ENCODE measurements at regions not wholly inside any gene's neighbourhood (a gene's known extent, or its start where the extent isn't known, plus 50 kb on each side); places are given as distances from the start of the nearest gene placed in this dataset.

GRCh38 chr5:143987264-143987663, 175.3 kb downstream of the HMHB1 start:
- no peak for TF ChIP-seq CTCF (IDR thresholded peaks at IDR 0.05)
- no peak for TF ChIP-seq POLR2A (IDR thresholded peaks at IDR 0.05)
- TF ChIP-seq POLR2AphosphoS5 (IDR thresholded peaks at IDR 0.05), result no peak
- no peak overlapping the region for H3K4me3 ChIP-seq
- H3K4me1 ChIP-seq (replicated peaks), result no peaks in the 10 kb centered on the region
- no peak for DNase-seq (ENCODE audit: low spot score)
- no peaks in the 10 kb centered on the region for H3K36me3 ChIP-seq
- H3K9me3 ChIP-seq, result no peaks in the 10 kb centered on the region
- peaks cover 4% of the 10 kb centered on the region for H3K27me3 ChIP-seq (replicated peaks; ENCODE audit: insufficient read depth)
- intact Hi-C loops (cut with DNase I), result no loop called here
- H3K27ac ChIP-seq, result no peak overlapping the region
- WGBS, result 84% methylated on average over 2 of the region's 2 CpGs

GRCh38 chr5:143987751-143988560, 176.0 kb downstream of the HMHB1 start:
- 86% methylated on average over 3 of the region's 3 CpGs for WGBS
- TF ChIP-seq POLR2AphosphoS5 (IDR thresholded peaks at IDR 0.05) (no peak), CTCF (IDR thresholded peaks at IDR 0.05) (no peak), POLR2A (IDR thresholded peaks at IDR 0.05) (no peak)
- no peak overlapping the region for H3K4me3 ChIP-seq
- no peaks in the 10 kb centered on the region for H3K9me3 ChIP-seq
- intact Hi-C loops (cut with DNase I), result no loop called here
- peaks cover 4% of the 10 kb centered on the region for H3K27me3 ChIP-seq (replicated peaks; ENCODE audit: insufficient read depth)
- no peaks in the 10 kb centered on the region for H3K4me1 ChIP-seq (replicated peaks)
- H3K27ac ChIP-seq, result no peak overlapping the region
- no peak for DNase-seq (ENCODE audit: low spot score)
- H3K36me3 ChIP-seq, result no peaks in the 10 kb centered on the region

GRCh38 chr5:143992496-143992895, 178.0 kb downstream of the YIPF5 start:
- Histone ChIP-seq H3K4me3 (no peak overlapping the region), H3K27ac (no peak overlapping the region), H3K4me1 (replicated peaks) (no peaks in the 10 kb centered on the region), H3K9me3 (no peaks in the 10 kb centered on the region), H3K36me3 (no peaks in the 10 kb centered on the region), H3K27me3 (replicated peaks; ENCODE audit: insufficient read depth) (peaks cover 4% of the 10 kb centered on the region)
- DNase-seq (ENCODE audit: low spot score), result no peak
- TF ChIP-seq CTCF (IDR thresholded peaks at IDR 0.05), result no peak
- TF ChIP-seq POLR2A (IDR thresholded peaks at IDR 0.05), result no peak
- no peak for TF ChIP-seq POLR2AphosphoS5 (IDR thresholded peaks at IDR 0.05)
- 60% methylated on average over 1 of the region's 1 CpG for WGBS
- intact Hi-C loops (cut with DNase I), result no loop called here

GRCh38 chr5:144002876-144003275, 167.6 kb downstream of the YIPF5 start:
- H3K4me3 ChIP-seq, result no peak overlapping the region
- intact Hi-C loops (cut with DNase I), result no loop called here
- H3K27ac ChIP-seq, result no peak overlapping the region
- no peak for DNase-seq (ENCODE audit: low spot score)
- H3K4me1 ChIP-seq (replicated peaks), result no peaks in the 10 kb centered on the region
- H3K36me3 ChIP-seq, result no peaks in the 10 kb centered on the region
- H3K9me3 ChIP-seq, result no peaks in the 10 kb centered on the region
- no peak for TF ChIP-seq POLR2AphosphoS5 (IDR thresholded peaks at IDR 0.05)
- TF ChIP-seq POLR2A (IDR thresholded peaks at IDR 0.05), result no peak
- no peak for TF ChIP-seq CTCF (IDR thresholded peaks at IDR 0.05)
- H3K27me3 ChIP-seq (replicated peaks; ENCODE audit: insufficient read depth), result no peaks in the 10 kb centered on the region

GRCh38 chr5:144003636-144004035, 166.8 kb downstream of the YIPF5 start:
- no peak overlapping the region for H3K27ac ChIP-seq
- DNase-seq (ENCODE audit: low spot score), result no peak
- no peaks in the 10 kb centered on the region for H3K27me3 ChIP-seq (replicated peaks; ENCODE audit: insufficient read depth)
- H3K36me3 ChIP-seq, result no peaks in the 10 kb centered on the region
- no peak for TF ChIP-seq CTCF (IDR thresholded peaks at IDR 0.05)
- TF ChIP-seq POLR2AphosphoS5 (IDR thresholded peaks at IDR 0.05), result no peak
- no peak for TF ChIP-seq POLR2A (IDR thresholded peaks at IDR 0.05)
- no peak overlapping the region for H3K4me3 ChIP-seq
- no peaks in the 10 kb centered on the region for H3K4me1 ChIP-seq (replicated peaks)
- no peaks in the 10 kb centered on the region for H3K9me3 ChIP-seq
- intact Hi-C loops (cut with DNase I), result no loop called here
- WGBS, result 87% methylated on average over 3 of the region's 3 CpGs

Data from prostate gland (tissue), 2 donors.